ENCODE measurements at regions not wholly inside any gene's neighbourhood (a gene's known extent, or its start where the extent isn't known, plus 50 kb on each side); places are given as distances from the start of the nearest gene placed in this dataset.

GRCh38 chr6:132153221-132153898 lies 202.2 kb upstream of the CCN2 start:
- no peak for DNase-seq (ENCODE audit: low spot score)
- Histone ChIP-seq H3K4me1 (ENCODE audit: insufficient read depth, poor library complexity, severe bottlenecking) (no peaks in the 10 kb centered on the region), H3K27me3 (ENCODE audit: insufficient read depth, poor library complexity, severe bottlenecking) (no peaks in the 10 kb centered on the region), H3K36me3 (ENCODE audit: low read depth) (no peaks in the 10 kb centered on the region), H3K9me3 (ENCODE audit: severe bottlenecking) (no peaks in the 10 kb centered on the region), H3K4me3 (ENCODE audit: severe bottlenecking) (no peak overlapping the region), H3K27ac (ENCODE audit: poor library complexity, severe bottlenecking) (no peak overlapping the region)
- TF ChIP-seq CTCF (IDR thresholded peaks at IDR 0.05; ENCODE audit: poor library complexity, severe bottlenecking) = no peak
- ATAC-seq (ENCODE audit: low read depth) = no peak

GRCh38 chr6:132147530-132148011 lies 196.4 kb upstream of the CCN2 start:
- no peaks in the 10 kb centered on the region for H3K9me3 ChIP-seq (ENCODE audit: severe bottlenecking)
- H3K27me3 ChIP-seq (ENCODE audit: insufficient read depth, poor library complexity, severe bottlenecking) = no peaks in the 10 kb centered on the region
- ATAC-seq (ENCODE audit: low read depth) (no peak), DNase-seq (ENCODE audit: low spot score) (no peak)
- H3K4me1 ChIP-seq (ENCODE audit: insufficient read depth, poor library complexity, severe bottlenecking) = no peaks in the 10 kb centered on the region
- no peak overlapping the region for H3K4me3 ChIP-seq (ENCODE audit: severe bottlenecking)
- TF ChIP-seq CTCF (IDR thresholded peaks at IDR 0.05; ENCODE audit: poor library complexity, severe bottlenecking) = no peak
- H3K36me3 ChIP-seq (ENCODE audit: low read depth) = no peaks in the 10 kb centered on the region
- no peak overlapping the region for H3K27ac ChIP-seq (ENCODE audit: poor library complexity, severe bottlenecking)

GRCh38 chr6:132144456-132144855 lies 193.3 kb upstream of the CCN2 start:
- no peaks in the 10 kb centered on the region for H3K4me1 ChIP-seq (ENCODE audit: insufficient read depth, poor library complexity, severe bottlenecking)
- no peaks in the 10 kb centered on the region for H3K27me3 ChIP-seq (ENCODE audit: insufficient read depth, poor library complexity, severe bottlenecking)
- ATAC-seq (ENCODE audit: low read depth) (no peak), DNase-seq (ENCODE audit: low spot score) (no peak)
- H3K4me3 ChIP-seq (ENCODE audit: severe bottlenecking) = no peak overlapping the region
- no peak for TF ChIP-seq CTCF (IDR thresholded peaks at IDR 0.05; ENCODE audit: poor library complexity, severe bottlenecking)
- H3K9me3 ChIP-seq (ENCODE audit: severe bottlenecking) = no peaks in the 10 kb centered on the region
- no peaks in the 10 kb centered on the region for H3K36me3 ChIP-seq (ENCODE audit: low read depth)
- no peak overlapping the region for H3K27ac ChIP-seq (ENCODE audit: poor library complexity, severe bottlenecking)

- no peak for TF ChIP-seq CTCF (IDR thresholded peaks at IDR 0.05; ENCODE audit: poor library complexity, severe bottlenecking)
- no peak for DNase-seq (ENCODE audit: low spot score)
- no peaks in the 10 kb centered on the region for H3K27me3 ChIP-seq (ENCODE audit: insufficient read depth, poor library complexity, severe bottlenecking)
- no peaks in the 10 kb centered on the region for H3K36me3 ChIP-seq (ENCODE audit: low read depth)
- no peaks in the 10 kb centered on the region for H3K9me3 ChIP-seq (ENCODE audit: severe bottlenecking)
- no peak overlapping the region for H3K27ac ChIP-seq (ENCODE audit: poor library complexity, severe bottlenecking)
- no peak overlapping the region for H3K4me3 ChIP-seq (ENCODE audit: severe bottlenecking)
- no peaks in the 10 kb centered on the region for H3K4me1 ChIP-seq (ENCODE audit: insufficient read depth, poor library complexity, severe bottlenecking)
- ATAC-seq (ENCODE audit: low read depth) = no peak
Measured at GRCh38 chr6:132143258-132143657, 192.1 kb upstream of the CCN2 start.

GRCh38 chr6:132142768-132143167 lies 191.6 kb upstream of the CCN2 start:
- no peak overlapping the region for H3K27ac ChIP-seq (ENCODE audit: poor library complexity, severe bottlenecking)
- H3K36me3 ChIP-seq (ENCODE audit: low read depth) = no peaks in the 10 kb centered on the region
- ATAC-seq (ENCODE audit: low read depth) (no peak), DNase-seq (ENCODE audit: low spot score) (no peak)
- H3K4me1 ChIP-seq (ENCODE audit: insufficient read depth, poor library complexity, severe bottlenecking) = no peaks in the 10 kb centered on the region
- no peak overlapping the region for H3K4me3 ChIP-seq (ENCODE audit: severe bottlenecking)
- H3K27me3 ChIP-seq (ENCODE audit: insufficient read depth, poor library complexity, severe bottlenecking) = no peaks in the 10 kb centered on the region
- TF ChIP-seq CTCF (IDR thresholded peaks at IDR 0.05; ENCODE audit: poor library complexity, severe bottlenecking) = no peak
- no peaks in the 10 kb centered on the region for H3K9me3 ChIP-seq (ENCODE audit: severe bottlenecking)

Data from RWPE2 (cell line).